ENCODE measurements at regions not wholly inside any gene's neighbourhood (a gene's known extent, or its start where the extent isn't known, plus 50 kb on each side); places are given as distances from the start of the nearest gene placed in this dataset.

DNA sequence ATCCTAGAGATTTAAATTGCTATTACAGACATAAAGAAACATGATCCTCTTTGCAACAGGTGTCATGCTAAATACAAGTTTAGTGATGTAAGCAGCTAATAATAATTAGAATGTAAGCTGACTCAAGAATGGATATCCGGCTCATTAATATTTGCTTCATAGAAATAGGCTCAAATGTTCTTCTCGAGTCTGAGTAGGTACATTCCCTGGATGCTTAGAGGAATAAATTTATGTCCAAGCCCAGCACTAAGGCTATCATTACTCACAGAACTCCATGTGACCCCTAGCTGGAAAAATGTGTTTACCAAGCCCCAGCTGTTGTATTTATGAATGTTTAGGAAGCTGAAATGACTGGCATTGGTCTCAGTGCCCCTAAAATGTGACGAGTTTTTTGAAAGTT is 87.6 kb upstream of the TSPAN7 start:
- no peak overlapping the region for H3K4me3 Mint-ChIP-seq

DNA sequence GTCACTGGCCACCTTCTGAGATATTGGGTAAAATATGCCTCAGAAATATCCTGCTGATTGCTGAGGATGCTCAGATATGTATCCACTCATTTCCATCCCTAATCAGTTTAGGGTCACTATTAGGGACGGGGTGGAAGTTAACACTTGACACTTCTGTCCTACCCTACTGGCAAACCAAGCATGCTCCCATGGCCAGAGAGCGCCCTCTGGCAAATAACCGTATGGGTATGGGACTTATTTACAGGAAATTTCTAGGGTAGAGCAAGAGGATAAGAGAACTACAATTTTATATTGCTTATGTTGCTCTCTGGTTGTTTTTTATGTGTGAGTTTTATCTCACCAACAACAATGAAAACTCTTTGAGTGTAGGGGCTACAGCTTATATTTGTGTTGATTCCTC is 86.8 kb upstream of the TSPAN7 start:
- H3K36me3 Mint-ChIP-seq (ENCODE audit: low read depth), result no peaks in the 10 kb centered on the region
- no peaks in the 10 kb centered on the region for H3K27me3 Mint-ChIP-seq
- no peaks in the 10 kb centered on the region for H3K4me1 Mint-ChIP-seq
- TF ChIP-seq, protein P1, sequence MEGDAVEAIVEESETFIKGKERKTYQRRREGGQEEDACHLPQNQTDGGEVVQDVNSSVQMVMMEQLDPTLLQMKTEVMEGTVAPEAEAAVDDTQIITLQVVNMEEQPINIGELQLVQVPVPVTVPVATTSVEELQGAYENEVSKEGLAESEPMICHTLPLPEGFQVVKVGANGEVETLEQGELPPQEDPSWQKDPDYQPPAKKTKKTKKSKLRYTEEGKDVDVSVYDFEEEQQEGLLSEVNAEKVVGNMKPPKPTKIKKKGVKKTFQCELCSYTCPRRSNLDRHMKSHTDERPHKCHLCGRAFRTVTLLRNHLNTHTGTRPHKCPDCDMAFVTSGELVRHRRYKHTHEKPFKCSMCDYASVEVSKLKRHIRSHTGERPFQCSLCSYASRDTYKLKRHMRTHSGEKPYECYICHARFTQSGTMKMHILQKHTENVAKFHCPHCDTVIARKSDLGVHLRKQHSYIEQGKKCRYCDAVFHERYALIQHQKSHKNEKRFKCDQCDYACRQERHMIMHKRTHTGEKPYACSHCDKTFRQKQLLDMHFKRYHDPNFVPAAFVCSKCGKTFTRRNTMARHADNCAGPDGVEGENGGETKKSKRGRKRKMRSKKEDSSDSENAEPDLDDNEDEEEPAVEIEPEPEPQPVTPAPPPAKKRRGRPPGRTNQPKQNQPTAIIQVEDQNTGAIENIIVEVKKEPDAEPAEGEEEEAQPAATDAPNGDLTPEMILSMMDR (IDR thresholded peaks at IDR 0.05), result no peak
- ATAC-seq (ENCODE audit: low read depth) (no peak), DNase-seq (no peak)
- no peak overlapping the region for H3K27ac Mint-ChIP-seq
- CTCF ChIA-PET, result no interaction called here
- intact Hi-C loops (cut with micrococcal nuclease), result no loop called here
- H3K4me3 Mint-ChIP-seq, result no peak overlapping the region
- H3K9me3 Mint-ChIP-seq, result no peaks in the 10 kb centered on the region
- POLR2A ChIA-PET, result no interaction called here

More for the DNA sequence above, 87.6 kb upstream of the TSPAN7 start:
- Mint-ChIP-seq H3K27ac (no peak overlapping the region), H3K27me3 (no peaks in the 10 kb centered on the region), H3K36me3 (ENCODE audit: low read depth) (no peaks in the 10 kb centered on the region), H3K9me3 (no peaks in the 10 kb centered on the region), H3K4me1 (no peaks in the 10 kb centered on the region)
- POLR2A ChIA-PET, result no interaction called here
- intact Hi-C loops (cut with micrococcal nuclease), result no loop called here
- no peak for ATAC-seq (ENCODE audit: low read depth)
- TF ChIP-seq, protein P1 (IDR thresholded peaks at IDR 0.05), result no peak
- no peak for DNase-seq
- CTCF ChIA-PET, result interaction anchor here (0.7 kb wide), 1 partner anchor 10 kb away, joined by 3 read pairs; no protein-coding TSS in a partner anchor

DNA sequence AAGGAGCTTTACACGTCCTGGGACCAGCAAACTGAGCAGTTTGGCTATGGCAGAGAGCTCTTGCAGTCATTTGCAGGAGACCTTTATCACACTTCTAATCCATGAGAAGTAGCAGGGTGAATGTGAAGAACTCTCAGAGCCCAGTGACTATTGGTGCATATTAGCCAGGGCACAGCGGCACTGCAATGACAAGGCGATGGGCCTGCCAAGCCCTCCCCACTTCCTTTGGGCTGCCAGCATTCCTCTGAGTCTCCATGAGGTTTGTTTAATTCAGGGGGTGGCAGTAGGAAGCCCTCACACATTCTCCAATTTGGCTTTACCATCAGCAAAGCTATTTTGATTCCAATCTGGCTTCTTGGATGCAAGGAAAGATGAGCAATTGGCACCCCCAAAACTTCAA is 79.2 kb upstream of the TSPAN7 start:
- no peaks in the 10 kb centered on the region for H3K27me3 Mint-ChIP-seq
- no peaks in the 10 kb centered on the region for H3K9me3 Mint-ChIP-seq
- intact Hi-C loops (cut with micrococcal nuclease), result no loop called here
- ChIA-PET CTCF (no interaction called here), POLR2A (no interaction called here)
- H3K4me1 Mint-ChIP-seq, result no peaks in the 10 kb centered on the region
- TF ChIP-seq, protein P1 (IDR thresholded peaks at IDR 0.05), result no peak
- no peak for DNase-seq
- H3K4me3 Mint-ChIP-seq, result no peak overlapping the region
- ATAC-seq (ENCODE audit: low read depth), result no peak
- H3K27ac Mint-ChIP-seq, result no peak overlapping the region
- no peaks in the 10 kb centered on the region for H3K36me3 Mint-ChIP-seq (ENCODE audit: low read depth)

DNA sequence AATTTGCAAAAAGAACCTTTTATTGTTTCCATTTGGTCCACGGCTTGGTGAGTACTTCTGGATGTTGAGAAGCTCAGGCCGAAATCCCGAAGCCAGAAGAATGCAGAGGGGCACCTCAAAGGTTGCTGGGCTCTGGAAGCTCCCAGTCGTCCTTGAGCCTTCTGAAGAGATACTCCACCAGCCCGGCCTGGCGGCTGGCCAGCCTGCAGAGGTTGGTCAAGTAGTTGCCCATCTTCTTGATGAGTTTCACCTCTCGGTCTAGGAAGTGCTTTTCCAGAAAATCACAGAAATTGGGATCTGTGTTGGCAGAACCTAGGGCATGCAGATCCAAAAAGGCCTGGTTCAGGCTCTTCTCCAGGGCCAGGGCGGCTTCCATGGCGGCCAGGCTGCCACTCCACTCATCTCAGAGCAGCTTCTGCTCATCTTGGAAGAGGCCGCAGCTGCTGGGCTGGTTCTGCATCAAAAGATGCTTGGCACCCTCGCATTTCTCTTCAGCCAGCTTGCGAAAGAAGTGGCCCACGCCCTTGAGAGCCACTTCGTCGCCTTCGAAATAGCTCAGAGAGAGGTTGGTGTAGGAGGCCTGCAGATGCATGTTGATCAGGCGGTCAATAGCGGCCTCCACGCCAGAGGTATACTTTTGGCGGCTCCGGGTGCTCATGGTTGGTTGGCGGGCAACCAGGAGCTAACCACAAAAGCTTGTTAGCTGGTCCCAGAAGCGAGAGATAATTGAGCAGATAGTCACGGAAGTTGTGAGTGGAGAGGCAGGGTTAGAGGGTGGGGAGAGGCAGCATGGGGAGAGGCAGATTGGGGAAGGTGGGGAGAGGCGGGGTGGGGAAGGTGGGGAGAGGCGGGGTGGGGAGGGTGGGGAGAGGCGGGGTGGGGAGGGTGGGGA is 76.5 kb upstream of the TSPAN7 start:
- intact Hi-C loops (cut with micrococcal nuclease), result no loop called here
- TF ChIP-seq, protein P1 (IDR thresholded peaks at IDR 0.05), result no peak

DNA sequence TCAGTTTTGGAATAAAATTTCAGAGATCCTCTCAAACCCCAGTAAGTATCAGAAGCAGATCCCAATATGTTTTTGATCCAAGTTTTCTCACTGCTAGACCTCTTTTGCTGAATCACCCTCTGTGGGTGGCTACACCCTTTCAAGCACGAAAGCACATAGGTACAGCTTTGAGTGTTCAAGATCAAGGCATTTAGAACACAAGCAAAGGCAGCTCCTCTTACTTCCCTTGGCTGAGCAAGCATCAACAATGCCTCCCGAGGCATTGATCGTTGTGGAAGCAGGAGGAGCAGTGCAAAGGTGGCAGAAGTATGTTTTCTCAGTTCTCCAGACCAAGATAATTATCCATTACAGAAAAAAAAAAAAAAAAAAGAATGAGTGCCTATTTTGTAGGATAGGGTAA is 72.0 kb upstream of the TSPAN7 start:
- H3K27me3 Mint-ChIP-seq, result no peaks in the 10 kb centered on the region
- DNase-seq (no peak), ATAC-seq (ENCODE audit: low read depth) (no peak)
- H3K9me3 Mint-ChIP-seq, result no peaks in the 10 kb centered on the region
- no peaks in the 10 kb centered on the region for H3K4me1 Mint-ChIP-seq
- TF ChIP-seq, protein P1 (IDR thresholded peaks at IDR 0.05), result no peak
- intact Hi-C loops (cut with micrococcal nuclease), result no loop called here
- CTCF ChIA-PET, result no interaction called here
- no peak overlapping the region for H3K4me3 Mint-ChIP-seq
- POLR2A ChIA-PET, result no interaction called here
- H3K36me3 Mint-ChIP-seq (ENCODE audit: low read depth), result no peaks in the 10 kb centered on the region
- no peak overlapping the region for H3K27ac Mint-ChIP-seq

More for the DNA sequence above, 76.5 kb upstream of the TSPAN7 start:
- no peak for ATAC-seq (ENCODE audit: low read depth)
- Mint-ChIP-seq H3K36me3 (ENCODE audit: low read depth) (no peaks in the 10 kb centered on the region), H3K4me1 (no peaks in the 10 kb centered on the region), H3K4me3 (no peak overlapping the region), H3K27ac (no peak overlapping the region), H3K27me3 (no peaks in the 10 kb centered on the region), H3K9me3 (no peaks in the 10 kb centered on the region)
- ChIA-PET CTCF (no interaction called here), POLR2A (no interaction called here)
- DNase-seq, result no peak
